Testis (tissue), 2 donors: ENCODE measurements at regions not wholly inside any gene's neighbourhood (a gene's known extent, or its start where the extent isn't known, plus 50 kb on each side); places are given as distances from the start of the nearest gene placed in this dataset.

ENCODE experiments used
- CTCF ChIP-seq, 3 experiments: fragments of 450-650 bp in 2 of 3; fragments of 200-600 bp in 1 of 3; sonication (generic) in 1 of 3; IDR thresholded peaks; one replicate each; pipeline ENCODE4 v1.5.1; 2016 to 2019; ENCODE audit warnings: antibody characterized with exemption in 3 of 3, mild to moderate bottlenecking in 2 of 3, moderate library complexity in 1 of 3
- POLR2A ChIP-seq: fragments of 450-650 bp; IDR thresholded peaks from one replicate; pipeline ENCODE4 v1.6.1; 2017; ENCODE audit warnings: antibody characterized with exemption, mild to moderate bottlenecking, moderate library complexity

- TF ChIP-seq CTCF (IDR thresholded peaks at IDR 0.05) = no peak
- no peak for TF ChIP-seq POLR2A
Measured at GRCh38 chr4:141578451-141578850, 57.9 kb upstream of the IL15 start.
